CD4-positive, alpha-beta T cell (primary cell): ENCODE measurements at regions not wholly inside any gene's neighbourhood (a gene's known extent, or its start where the extent isn't known, plus 50 kb on each side); places are given as distances from the start of the nearest gene placed in this dataset.

Source experiments
- ATAC-seq: fragments of 200-7000 bp; cut with Tn5 transposase; one replicate; pipeline ENCODE4 v1.10.0; 2022; ENCODE audit warnings: mild to moderate bottlenecking; ENCODE audit not compliant: poor library complexity
- CTCF ChIA-PET: fragments of 350-600 bp; sonication (Branson Sonifier 250); formaldehyde crosslinking; loops from one replicate; lab custom pipeline; 2021; ENCODE audit warnings: antibody characterized with exemption, inconsistent platforms; lab: Charles Lee
- POLR2A ChIA-PET: fragments of 350-600 bp; sonication (Branson Sonifier 250); formaldehyde crosslinking; loops from one replicate; lab custom pipeline; 2021; ENCODE audit warnings: antibody characterized with exemption, inconsistent platforms; lab: Charles Lee
- DNase-seq, 14 experiments: peaks; one replicate each; pipeline ENCODE4 v3.0.0-alpha.2; 2013 to 2020; ENCODE audit warnings: mixed read lengths in 2 of 14
- H3K27ac ChIP-seq, 2 donors: one replicate each; pipeline versions ENCODE4 v1.5.1 to v1.7.0; 2013; ENCODE audit warnings: low read length in 2 of 2, low read depth in 1 of 2, mild to moderate bottlenecking in 1 of 2
- H3K27me3 ChIP-seq, 2 experiments: 1 replicate in 1 of 2; 2 replicates in 1 of 2; pipeline versions ENCODE4 v1.6.1 to v1.7.0; 2013; ENCODE audit warnings: low read length in 2 of 2, control low read depth in 1 of 2, mild to moderate bottlenecking in 1 of 2, moderate library complexity in 1 of 2; ENCODE audit not compliant: insufficient read depth in 2 of 2, control insufficient read depth in 1 of 2
- H3K36me3 ChIP-seq: one replicate; pipeline ENCODE4 v1.6.1; 2013; ENCODE audit warnings: low read length, control low read depth; ENCODE audit not compliant: insufficient read depth
- H3K4me1 ChIP-seq: one replicate; pipeline ENCODE4 v1.6.1; 2013; ENCODE audit warnings: low read length, control low read depth; ENCODE audit not compliant: insufficient read depth
- H3K4me3 ChIP-seq: one replicate; pipeline ENCODE4 v1.5.1; 2013; ENCODE audit warnings: mild to moderate bottlenecking, low read length, moderate library complexity
- H3K9me3 ChIP-seq, 2 experiments: 1 replicate in 1 of 2; 2 replicates in 1 of 2; pipeline versions ENCODE4 v1.6.1 to v1.7.0; 2013; ENCODE audit warnings: low read length in 2 of 2, mild to moderate bottlenecking in 2 of 2, control low read depth in 1 of 2, moderate library complexity in 1 of 2; ENCODE audit not compliant: control insufficient read depth in 1 of 2, insufficient read depth in 1 of 2
- H3K27ac Mint-ChIP-seq: one replicate; pipeline ENCODE4 v1.8.0; 2020; ENCODE audit warnings: mixed read lengths
- H3K27me3 Mint-ChIP-seq: one replicate; pipeline ENCODE4 v1.8.0; 2021; ENCODE audit warnings: mixed read lengths
- H3K36me3 Mint-ChIP-seq: one replicate; pipeline ENCODE4 v1.8.0; 2021; ENCODE audit warnings: low read depth, mixed read lengths
- H3K4me1 Mint-ChIP-seq: one replicate; pipeline ENCODE4 v1.8.0; 2021; ENCODE audit warnings: low read depth, mixed read lengths
- H3K4me3 Mint-ChIP-seq: one replicate; pipeline ENCODE4 v1.8.0; 2020; ENCODE audit warnings: mild to moderate bottlenecking, mixed read lengths
- H3K9me3 Mint-ChIP-seq: one replicate; pipeline ENCODE4 v1.8.0; 2020; ENCODE audit warnings: mixed read lengths
- CTCF ChIP-seq: fragments of 200-600 bp; IDR thresholded peaks from one replicate; pipeline ENCODE4 v1.8.0; 2022; ENCODE audit warnings: antibody characterized with exemption, mild to moderate bottlenecking
- intact Hi-C, 2 experiments: fragments of 100-400 bp; cut with DNase I in 1 of 2; cut with micrococcal nuclease in 1 of 2; formaldehyde crosslinking; loops; one replicate each; pipeline versions ENCODE4 v1.15.1 to v1.9.0; 2023 to 2025; cut with DNase I, micrococcal nuclease

GRCh38 chr17:33935822-33936221, 319.3 kb upstream of the CCL2 start:
- H3K27me3 Mint-ChIP-seq = peaks cover 4% of the 10 kb centered on the region
- Histone ChIP-seq H3K9me3 (no peaks in the 10 kb centered on the region), H3K4me3 (no peak overlapping the region), H3K27me3 (no peaks in the 10 kb centered on the region), H3K4me1 (no peaks in the 10 kb centered on the region), H3K36me3 (no peaks in the 10 kb centered on the region), H3K27ac (no peak overlapping the region)
- POLR2A ChIA-PET = no interaction called here
- DNase-seq (no peak), ATAC-seq (no peak)
- intact Hi-C loops = no loop called here
- H3K4me3 Mint-ChIP-seq = no peak overlapping the region
- H3K27ac Mint-ChIP-seq = no peak overlapping the region
- CTCF ChIA-PET = no interaction called here
- no peaks in the 10 kb centered on the region for H3K36me3 Mint-ChIP-seq
- no peaks in the 10 kb centered on the region for H3K4me1 Mint-ChIP-seq
- no peaks in the 10 kb centered on the region for H3K9me3 Mint-ChIP-seq
- TF ChIP-seq CTCF = no peak

- intact Hi-C loops = no loop called here
- Mint-ChIP-seq H3K27ac (no peak overlapping the region), H3K36me3 (no peaks in the 10 kb centered on the region), H3K9me3 (no peaks in the 10 kb centered on the region), H3K27me3 (peaks cover 4% of the 10 kb centered on the region), H3K4me1 (no peaks in the 10 kb centered on the region), H3K4me3 (no peak overlapping the region)
- DNase-seq = no peak
- POLR2A ChIA-PET = no interaction called here
- Histone ChIP-seq H3K36me3 (no peaks in the 10 kb centered on the region), H3K4me3 (no peak overlapping the region), H3K27me3 (no peaks in the 10 kb centered on the region), H3K27ac (no peak overlapping the region), H3K4me1 (no peaks in the 10 kb centered on the region), H3K9me3 (no peaks in the 10 kb centered on the region)
- CTCF ChIA-PET = no interaction called here
- no peak for TF ChIP-seq CTCF
- ATAC-seq = no peak
These were observed 318.3 kb upstream of the CCL2 start for GRCh38 chr17:33936764-33937163.

- no peak for DNase-seq
- no peak for ATAC-seq
- Histone ChIP-seq H3K9me3 (no peaks in the 10 kb centered on the region), H3K4me3 (no peak overlapping the region), H3K36me3 (no peaks in the 10 kb centered on the region), H3K4me1 (no peaks in the 10 kb centered on the region), H3K27ac (no peak overlapping the region), H3K27me3 (no peaks in the 10 kb centered on the region)
- POLR2A ChIA-PET = no interaction called here
- no peak overlapping the region for H3K27ac Mint-ChIP-seq
- H3K4me3 Mint-ChIP-seq = no peak overlapping the region
- H3K9me3 Mint-ChIP-seq = no peaks in the 10 kb centered on the region
- H3K36me3 Mint-ChIP-seq = no peaks in the 10 kb centered on the region
- intact Hi-C loops = no loop called here
- no peaks in the 10 kb centered on the region for H3K4me1 Mint-ChIP-seq
- CTCF ChIA-PET = no interaction called here
- peaks cover 4% of the 10 kb centered on the region for H3K27me3 Mint-ChIP-seq
- no peak for TF ChIP-seq CTCF
These were observed 315.1 kb upstream of the CCL2 start for GRCh38 chr17:33939959-33940358.
